K562 (cell line): ENCODE measurements at regions not wholly inside any gene's neighbourhood (a gene's known extent, or its start where the extent isn't known, plus 50 kb on each side); places are given as distances from the start of the nearest gene placed in this dataset.

Experiments used
- DDX20 ChIP-seq: fragments of 450-650 bp; IDR thresholded peaks from 2 replicates; pipeline ENCODE4 v1.6.1; 2016; ENCODE audit warnings: missing genetic modification characterization, low read depth, mild to moderate bottlenecking, missing compliant biosample characterization, moderate library complexity
- KAT7 ChIP-seq: sonication (generic); formaldehyde crosslinking; IDR thresholded peaks from 2 replicates; pipeline ENCODE4 v1.8.0; 2022; ENCODE audit warnings: missing genetic modification reagents, mild to moderate bottlenecking, borderline replicate concordance
- KLF10 ChIP-seq: fragments of 250-450 bp; sonication (Bioruptor Pico); IDR thresholded peaks from 2 replicates; pipeline ENCODE4 v1.6.1; 2021; ENCODE audit warnings: matching md5 sums
- PHF21A ChIP-seq: fragments of 450-650 bp; IDR thresholded peaks from 2 replicates; pipeline ENCODE4 v1.6.1; 2017; ENCODE audit warnings: low read depth, borderline replicate concordance
- RBM39 ChIP-seq: fragments of 200-400 bp; formaldehyde crosslinking; optimal IDR thresholded peaks from 2 replicates; pipeline ENCODE3; 2018; ENCODE audit warnings: low read depth, low read length
- RERE ChIP-seq: sonication (generic); formaldehyde crosslinking; IDR thresholded peaks from 2 replicates; pipeline ENCODE4 v1.8.0; 2023; ENCODE audit warnings: missing genetic modification reagents, mild to moderate bottlenecking, borderline replicate concordance
- RNF219 ChIP-seq: fragments of 250-450 bp; sonication (Bioruptor Pico); IDR thresholded peaks from 2 replicates; pipeline ENCODE4 v1.5.0; 2022; ENCODE audit warnings: mild to moderate bottlenecking
- ZNF311 ChIP-seq: fragments of 250-450 bp; sonication (Bioruptor Pico); IDR thresholded peaks from 2 replicates; pipeline ENCODE4 v1.4.0; 2020; ENCODE audit warnings: mild to moderate bottlenecking, moderate library complexity
- ZNF354B ChIP-seq: fragments of 250-450 bp; sonication (Bioruptor Pico); IDR thresholded peaks from 2 replicates; pipeline ENCODE4 v1.4.0; 2020
- ZNF431 ChIP-seq: sonication (generic); formaldehyde crosslinking; IDR thresholded peaks from 2 replicates; pipeline ENCODE4 v1.8.0; 2022; ENCODE audit warnings: mild to moderate bottlenecking, missing genetic modification reagents
- ZNF583 ChIP-seq: fragments of 250-450 bp; sonication (Bioruptor Pico); IDR thresholded peaks from 2 replicates; pipeline ENCODE4 v1.4.0; 2020
- TF ChIP-seq, protein P1 (sequence below): sonication (generic); formaldehyde crosslinking; IDR thresholded peaks from 2 replicates; pipeline ENCODE4 v1.9.0; 2022; ENCODE audit warnings: mild to moderate bottlenecking, missing genetic modification reagents

- TF ChIP-seq RERE (CRISPR knock-in tag) (no peak), ZNF431 (CRISPR knock-in tag) (no peak), ZNF583 (CRISPR knock-in tag) (no peak), ZNF354B (CRISPR knock-in tag) (no peak), KAT7 (CRISPR knock-in tag) (no peak), RNF219 (CRISPR knock-in tag) (no peak), PHF21A (no peak), ZNF311 (CRISPR knock-in tag) (no peak), RBM39 (no peak), KLF10 (CRISPR knock-in tag) (no peak), DDX20 (no peak)
- TF ChIP-seq, protein P1, sequence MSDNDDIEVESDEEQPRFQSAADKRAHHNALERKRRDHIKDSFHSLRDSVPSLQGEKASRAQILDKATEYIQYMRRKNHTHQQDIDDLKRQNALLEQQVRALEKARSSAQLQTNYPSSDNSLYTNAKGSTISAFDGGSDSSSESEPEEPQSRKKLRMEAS (CRISPR knock-in tag), result no peak
These were observed 120.1 kb downstream of the SNX18 start (continued) for GRCh38 chr5:54637654-54638053.
